Rectal smooth muscle tissue (tissue), 1 donor: ENCODE measurements at regions not wholly inside any gene's neighbourhood (a gene's known extent, or its start where the extent isn't known, plus 50 kb on each side); places are given as distances from the start of the nearest gene placed in this dataset.

ENCODE experiments used
- H3K27ac ChIP-seq: one replicate; pipeline ENCODE4 v1.7.0; 2013; ENCODE audit warnings: low read depth, low read length, inconsistent platforms
- H3K27me3 ChIP-seq: one replicate; pipeline ENCODE4 v1.7.0; 2013; ENCODE audit warnings: low read length; ENCODE audit not compliant: control insufficient read depth, insufficient read depth
- H3K36me3 ChIP-seq: one replicate; pipeline ENCODE4 v1.7.0; 2013; ENCODE audit warnings: low read length; ENCODE audit not compliant: control insufficient read depth, insufficient read depth
- H3K4me1 ChIP-seq: one replicate; pipeline ENCODE4 v1.7.0; 2013; ENCODE audit warnings: low read length; ENCODE audit not compliant: control insufficient read depth, insufficient read depth
- H3K4me3 ChIP-seq: one replicate; pipeline ENCODE4 v1.7.0; 2013; ENCODE audit warnings: low read length
- H3K9ac ChIP-seq: one replicate; pipeline ENCODE4 v1.7.0; 2013; ENCODE audit warnings: low read length

GRCh38 chr3:194083637-194084224 is 52.2 kb upstream of the HES1 start:
- H3K27ac ChIP-seq = no peak overlapping the region
- peaks cover 2% of the 10 kb centered on the region for H3K4me1 ChIP-seq
- H3K27me3 ChIP-seq = no peaks in the 10 kb centered on the region

GRCh38 chr3:194084284-194084683 is 51.7 kb upstream of the HES1 start:
- Histone ChIP-seq H3K27ac (no peak overlapping the region), H3K27me3 (no peaks in the 10 kb centered on the region), H3K36me3 (no peaks in the 10 kb centered on the region), H3K9ac (no peak overlapping the region), H3K4me1 (peaks cover 2% of the 10 kb centered on the region), H3K4me3 (no peak overlapping the region)

More at GRCh38 chr3:194083637-194084224, 52.2 kb upstream of the HES1 start:
- no peak overlapping the region for H3K4me3 ChIP-seq
- H3K9ac ChIP-seq = no peak overlapping the region
- H3K36me3 ChIP-seq = no peaks in the 10 kb centered on the region
